Endothelial cell of umbilical vein (primary cell): ENCODE measurements at regions not wholly inside any gene's neighbourhood (a gene's known extent, or its start where the extent isn't known, plus 50 kb on each side); places are given as distances from the start of the nearest gene placed in this dataset.

Experiments
- EZH2 ChIP-seq: IDR thresholded peaks from 2 replicates; pipeline ENCODE4 v1.6.1; 2012; ENCODE audit warnings: borderline replicate concordance, low read depth, mild to moderate bottlenecking, moderate library complexity, low read length, inconsistent platforms; ENCODE audit not compliant: severe bottlenecking
- FOS ChIP-seq: IDR thresholded peaks from 2 replicates; pipeline ENCODE4 v1.6.1; 2011; ENCODE audit warnings: mild to moderate bottlenecking, low read length, moderate library complexity, borderline replicate concordance; ENCODE audit not compliant: insufficient read depth
- GATA2 ChIP-seq: IDR thresholded peaks from 2 replicates; pipeline ENCODE4 v1.7.0; 2011; ENCODE audit warnings: low read depth, mild to moderate bottlenecking, moderate library complexity, mixed read lengths, low read length; ENCODE audit not compliant: insufficient read length, insufficient read depth
- JUN ChIP-seq: IDR thresholded peaks from 2 replicates; pipeline ENCODE4 v1.6.1; 2011; ENCODE audit warnings: borderline replicate concordance, low read depth; ENCODE audit not compliant: insufficient read length, insufficient read depth
- MYC ChIP-seq: IDR thresholded peaks from one replicate; pipeline ENCODE4 v1.6.1; 2011; ENCODE audit warnings: mild to moderate bottlenecking, low read depth, low read length
- POLR2A ChIP-seq: IDR thresholded peaks from 2 replicates; pipeline ENCODE4 v1.6.1; 2012; ENCODE audit warnings: low read depth, mild to moderate bottlenecking, control low read depth, low read length
- POLR2AphosphoS5 ChIP-seq: IDR thresholded peaks from 2 replicates; pipeline ENCODE4 v1.6.1; 2012; ENCODE audit warnings: low read depth, mild to moderate bottlenecking, control low read depth, low read length, moderate library complexity; ENCODE audit not compliant: insufficient read depth
- TF ChIP-seq, protein P1 (sequence below), 2 donors: IDR thresholded peaks; 1 replicate in 1 of 2; 2 replicates in 1 of 2; pipeline ENCODE4 v1.5.1; 2011; ENCODE audit warnings: low read length in 2 of 2, mild to moderate bottlenecking in 2 of 2, moderate library complexity in 2 of 2, control low read depth in 1 of 2, inconsistent platforms in 1 of 2, low read depth in 1 of 2; ENCODE audit not compliant: insufficient read depth in 1 of 2; ENCODE audit errors: extremely low read depth in 1 of 2
- TF ChIP-seq, protein P2 (sequence below): IDR thresholded peaks from 2 replicates; pipeline ENCODE4 v1.6.1; 2011; ENCODE audit not compliant: insufficient read depth, insufficient read length

DNA sequence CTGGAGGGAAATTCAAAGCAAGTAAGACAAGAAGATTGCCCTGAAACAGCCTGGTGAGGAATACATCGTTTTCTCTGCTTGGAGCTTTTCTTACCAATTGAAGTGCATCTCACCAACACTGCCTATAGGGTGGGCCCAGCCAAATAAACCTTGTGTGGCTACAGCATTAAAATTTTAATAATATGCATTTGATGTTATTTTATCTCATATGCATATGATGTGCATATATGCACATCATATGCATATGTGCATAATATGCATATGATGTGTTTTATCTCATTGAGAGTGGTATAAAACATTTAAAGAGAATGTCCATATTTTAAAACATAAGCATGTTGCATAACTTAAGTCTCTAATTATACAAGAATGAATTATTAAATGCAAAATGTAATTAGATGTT lies 328.6 kb upstream of the ARID1B start:
- TF ChIP-seq POLR2A = no peak
- TF ChIP-seq POLR2AphosphoS5 = no peak
- TF ChIP-seq, protein P1, sequence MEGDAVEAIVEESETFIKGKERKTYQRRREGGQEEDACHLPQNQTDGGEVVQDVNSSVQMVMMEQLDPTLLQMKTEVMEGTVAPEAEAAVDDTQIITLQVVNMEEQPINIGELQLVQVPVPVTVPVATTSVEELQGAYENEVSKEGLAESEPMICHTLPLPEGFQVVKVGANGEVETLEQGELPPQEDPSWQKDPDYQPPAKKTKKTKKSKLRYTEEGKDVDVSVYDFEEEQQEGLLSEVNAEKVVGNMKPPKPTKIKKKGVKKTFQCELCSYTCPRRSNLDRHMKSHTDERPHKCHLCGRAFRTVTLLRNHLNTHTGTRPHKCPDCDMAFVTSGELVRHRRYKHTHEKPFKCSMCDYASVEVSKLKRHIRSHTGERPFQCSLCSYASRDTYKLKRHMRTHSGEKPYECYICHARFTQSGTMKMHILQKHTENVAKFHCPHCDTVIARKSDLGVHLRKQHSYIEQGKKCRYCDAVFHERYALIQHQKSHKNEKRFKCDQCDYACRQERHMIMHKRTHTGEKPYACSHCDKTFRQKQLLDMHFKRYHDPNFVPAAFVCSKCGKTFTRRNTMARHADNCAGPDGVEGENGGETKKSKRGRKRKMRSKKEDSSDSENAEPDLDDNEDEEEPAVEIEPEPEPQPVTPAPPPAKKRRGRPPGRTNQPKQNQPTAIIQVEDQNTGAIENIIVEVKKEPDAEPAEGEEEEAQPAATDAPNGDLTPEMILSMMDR (IDR thresholded peaks at IDR 0.05; ENCODE audit: extremely low read depth in 1 of 2, insufficient read depth in 1 of 2, low read depth in 1 of 2, low read length in 2 of 2) = no peak
- TF ChIP-seq FOS = no peak
- no peak for TF ChIP-seq GATA2
- no peak for TF ChIP-seq JUN
- TF ChIP-seq, protein P2, sequence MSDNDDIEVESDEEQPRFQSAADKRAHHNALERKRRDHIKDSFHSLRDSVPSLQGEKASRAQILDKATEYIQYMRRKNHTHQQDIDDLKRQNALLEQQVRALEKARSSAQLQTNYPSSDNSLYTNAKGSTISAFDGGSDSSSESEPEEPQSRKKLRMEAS = no peak
- TF ChIP-seq EZH2 = no peak
- TF ChIP-seq MYC = no peak
